Lower leg skin (tissue), 4 donors: ENCODE measurements at regions not wholly inside any gene's neighbourhood (a gene's known extent, or its start where the extent isn't known, plus 50 kb on each side); places are given as distances from the start of the nearest gene placed in this dataset.

ENCODE experiments used
- DNase-seq, 2 donors: peaks; one replicate each; pipeline ENCODE4 v3.0.0-alpha.2; 2019; ENCODE audit warnings: low spot score in 2 of 2
- H3K4me3 ChIP-seq: fragments of 200-600 bp; sonication (generic); 2 replicates; pipeline ENCODE4 v1.5.1; 2017; ENCODE audit warnings: mild to moderate bottlenecking, low read depth; ENCODE audit not compliant: poor library complexity, severe bottlenecking
- CTCF ChIP-seq, 3 donors: fragments of 450-650 bp; IDR thresholded peaks; one replicate each; pipeline ENCODE4 v1.5.1; 2016; ENCODE audit warnings: antibody characterized with exemption in 3 of 3, mild to moderate bottlenecking in 3 of 3, moderate library complexity in 2 of 3
- POLR2A ChIP-seq, 2 donors: fragments of 450-650 bp; IDR thresholded peaks; one replicate each; pipeline ENCODE4 v1.6.1; 2016 to 2017; ENCODE audit warnings: antibody characterized with exemption in 2 of 2, mild to moderate bottlenecking in 1 of 2, moderate library complexity in 1 of 2
- WGBS, 2 donors: methylation state at CpG; one replicate each; pipeline ENCODE4 v1.1.5; 2018; 5-methylcytosine and 5-hydroxymethylcytosine counted together
- intact Hi-C: fragments of 100-400 bp; cut with DNase I; formaldehyde crosslinking; loops from one replicate; pipeline ENCODE4 v1.15.0; 2023; ENCODE audit warnings: low total_unique reads

GRCh38 chr10:2921956-2922680 is 145.2 kb upstream of the PFKP start:
- no peak for DNase-seq
- H3K4me3 ChIP-seq, result no peak overlapping the region
- intact Hi-C loops, result no loop called here
- WGBS, 2 donors, result 77 to 79% methylated on average over 26 of the region's 26 CpGs
- TF ChIP-seq CTCF (IDR thresholded peaks at IDR 0.05), result no peak
- TF ChIP-seq POLR2A (IDR thresholded peaks at IDR 0.05), result no peak

GRCh38 chr10:2920637-2921036 is 146.7 kb upstream of the PFKP start:
- H3K4me3 ChIP-seq, result no peak overlapping the region
- DNase-seq, result no peak
- intact Hi-C loops, result no loop called here
- WGBS, 2 donors, result 39 to 49% methylated on average over 6 of the region's 6 CpGs
- TF ChIP-seq CTCF (IDR thresholded peaks at IDR 0.05), result no peak
- no peak for TF ChIP-seq POLR2A (IDR thresholded peaks at IDR 0.05)

- no peak for DNase-seq
- H3K4me3 ChIP-seq, result no peak overlapping the region
- intact Hi-C loops, result no loop called here
- TF ChIP-seq CTCF (IDR thresholded peaks at IDR 0.05), result no peak
- TF ChIP-seq POLR2A (IDR thresholded peaks at IDR 0.05), result no peak
- WGBS, 2 donors, result 50 to 52% methylated on average over 3 of the region's 3 CpGs
These were observed 147.2 kb upstream of the PFKP start for GRCh38 chr10:2920168-2920567.

GRCh38 chr10:2919016-2919415 is 148.3 kb upstream of the PFKP start:
- no peak overlapping the region for H3K4me3 ChIP-seq
- DNase-seq, result no peak
- intact Hi-C loops, result no loop called here
- WGBS, 2 donors, result 87 to 89% methylated on average over 2 of the region's 2 CpGs
- TF ChIP-seq POLR2A (IDR thresholded peaks at IDR 0.05) (no peak), CTCF (IDR thresholded peaks at IDR 0.05) (no peak)

- no peak for DNase-seq
- no peak overlapping the region for H3K4me3 ChIP-seq
- TF ChIP-seq POLR2A (IDR thresholded peaks at IDR 0.05) (no peak), CTCF (IDR thresholded peaks at IDR 0.05) (no peak)
- 79 to 81% methylated on average over 1 of the region's 1 CpG for WGBS, 2 donors
- intact Hi-C loops, result no loop called here
These were observed 148.9 kb upstream of the PFKP start for GRCh38 chr10:2918489-2918888.

- DNase-seq, result no peak
- H3K4me3 ChIP-seq, result no peak overlapping the region
- WGBS, 2 donors, result 78% methylated on average over 10 of the region's 10 CpGs
- intact Hi-C loops, result no loop called here
- TF ChIP-seq POLR2A (IDR thresholded peaks at IDR 0.05) (no peak), CTCF (IDR thresholded peaks at IDR 0.05) (no peak)
These were observed 149.4 kb upstream of the PFKP start for GRCh38 chr10:2917926-2918325.
